Kidney glomerular epithelial cell (primary cell): ENCODE measurements at regions not wholly inside any gene's neighbourhood (a gene's known extent, or its start where the extent isn't known, plus 50 kb on each side); places are given as distances from the start of the nearest gene placed in this dataset.

Experiments used
- DNase-seq: peaks from one replicate; lab custom pipeline; 2025; lab: John Stamatoyannopoulos, UW

DNA sequence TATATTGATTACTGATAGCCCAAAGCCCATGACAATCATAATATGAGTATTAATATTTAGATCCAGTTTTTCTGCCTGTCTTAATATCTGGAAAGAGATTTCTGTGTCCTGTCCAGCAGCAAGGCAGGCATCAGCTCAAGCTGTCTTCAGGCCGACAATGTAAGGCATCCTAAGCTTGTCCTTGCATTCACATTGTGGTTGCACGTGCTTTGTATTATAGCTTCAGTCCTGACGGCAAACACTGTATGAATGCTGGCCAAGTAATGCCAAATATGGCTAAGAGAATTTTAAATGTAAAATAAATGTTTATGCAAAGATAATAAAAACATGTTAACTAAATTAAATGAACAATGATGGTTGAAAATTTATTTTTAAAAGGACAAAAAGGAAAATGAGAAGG, 255.7 kb upstream of the RPS6KA3 start:
- DNase-seq, result no peak

DNA sequence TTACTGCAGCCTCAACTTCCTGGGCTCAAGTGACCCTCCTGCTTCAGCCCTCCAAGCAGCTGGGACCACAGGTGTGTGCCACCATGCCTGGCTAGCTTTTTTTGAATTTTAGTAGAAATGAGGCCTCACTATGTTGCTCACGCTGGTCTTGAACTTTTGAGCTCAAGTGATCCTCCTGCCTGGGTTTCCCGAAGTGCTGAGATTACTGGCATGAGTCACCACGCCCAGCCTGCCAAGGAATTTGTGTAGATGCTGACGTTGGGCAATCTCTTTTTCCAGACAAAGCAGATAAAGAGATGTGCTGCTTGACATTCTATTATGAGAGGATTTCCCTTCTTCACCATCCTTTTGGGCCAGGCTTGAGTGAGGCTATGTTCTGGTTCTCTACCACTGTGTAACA, 254.5 kb upstream of the RPS6KA3 start:
- no peak for DNase-seq

DNA sequence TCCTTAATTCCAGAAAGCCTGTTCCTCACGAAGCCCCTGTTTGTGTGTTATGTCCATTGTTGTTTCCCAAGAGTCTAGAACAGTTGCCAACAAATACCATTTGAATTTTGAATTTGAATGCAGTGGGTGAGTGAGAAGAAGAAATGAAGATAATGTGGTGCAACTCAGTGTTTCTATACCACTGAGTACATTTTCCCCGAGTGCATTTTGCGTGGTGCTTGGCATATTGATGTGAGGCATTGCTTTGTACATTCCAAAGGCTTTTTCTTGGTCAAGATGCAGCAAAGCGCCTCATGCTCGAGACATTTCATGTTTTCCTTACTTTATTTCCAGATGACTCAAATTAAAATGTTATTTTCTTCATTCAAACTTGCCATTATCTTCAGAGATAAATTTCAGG, 253.1 kb upstream of the RPS6KA3 start:
- no peak for DNase-seq

DNA sequence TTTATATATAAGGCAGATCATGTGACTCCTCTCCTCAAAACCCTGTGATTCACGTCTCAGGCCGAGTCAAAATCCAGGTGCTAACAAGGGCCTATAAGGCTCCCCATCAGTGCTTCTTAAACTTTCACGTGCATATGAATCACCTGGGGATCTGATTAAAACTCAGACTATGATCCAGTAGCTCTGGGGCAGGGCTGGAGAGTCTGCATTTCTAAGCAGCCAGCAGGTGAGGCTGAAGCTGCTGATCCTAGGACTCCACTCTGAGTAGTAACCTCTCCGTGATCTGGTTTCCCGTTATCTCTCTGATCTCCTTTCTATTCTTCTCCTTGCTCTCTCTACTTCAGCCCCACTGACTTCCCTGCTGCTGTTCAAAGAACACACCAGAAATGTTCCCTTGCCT, 252.4 kb upstream of the RPS6KA3 start:
- DNase-seq, result no peak

DNA sequence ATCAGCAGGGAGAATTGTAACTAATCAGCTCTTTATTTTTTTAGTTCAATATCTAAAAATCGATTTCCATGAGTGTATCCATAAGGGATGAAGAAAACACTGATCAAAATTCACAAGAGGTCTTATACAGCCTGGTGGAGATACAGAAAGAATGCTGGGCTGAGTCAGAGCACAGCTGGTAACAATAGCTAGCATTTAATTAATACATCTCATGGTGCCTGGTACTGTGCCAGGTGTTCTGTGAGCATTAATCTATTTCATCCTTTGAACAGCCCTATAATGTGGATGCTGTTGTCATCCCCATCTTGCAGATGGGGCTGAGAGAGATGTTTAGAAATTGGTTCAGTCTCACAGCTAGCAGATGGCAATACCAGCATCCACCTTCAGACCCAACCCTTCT, 250.9 kb upstream of the RPS6KA3 start:
- no peak for DNase-seq

DNA sequence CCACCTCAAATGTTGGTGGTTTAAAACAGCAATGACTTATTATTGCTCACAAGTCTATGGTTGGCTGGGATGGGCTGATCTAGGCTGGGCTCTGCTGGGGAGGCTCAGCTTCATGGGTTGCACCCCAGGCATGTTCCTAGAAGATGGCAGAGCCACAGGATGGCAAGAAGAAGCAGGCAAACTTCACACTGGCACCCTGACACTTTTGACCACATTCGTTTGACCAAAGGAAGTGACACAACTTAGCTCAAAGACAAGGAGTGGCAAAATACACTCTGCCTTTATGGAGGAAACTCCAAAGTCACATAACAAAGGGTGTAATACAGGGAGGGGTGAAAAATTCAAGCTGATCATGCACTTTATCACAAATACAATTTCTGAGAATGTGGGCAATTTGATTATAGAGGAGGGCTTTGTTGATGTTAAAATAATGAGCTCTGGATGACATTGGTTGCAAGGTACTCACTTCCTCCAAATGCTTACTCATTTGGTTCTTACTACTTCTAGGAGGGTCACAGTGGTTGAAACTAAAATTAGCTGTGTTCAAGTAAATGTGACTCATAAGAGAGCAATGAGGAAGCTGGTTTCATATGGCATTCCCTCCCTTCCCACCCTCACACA, 249.2 kb upstream of the RPS6KA3 start:
- DNase-seq, result peak; percentile 65

DNA sequence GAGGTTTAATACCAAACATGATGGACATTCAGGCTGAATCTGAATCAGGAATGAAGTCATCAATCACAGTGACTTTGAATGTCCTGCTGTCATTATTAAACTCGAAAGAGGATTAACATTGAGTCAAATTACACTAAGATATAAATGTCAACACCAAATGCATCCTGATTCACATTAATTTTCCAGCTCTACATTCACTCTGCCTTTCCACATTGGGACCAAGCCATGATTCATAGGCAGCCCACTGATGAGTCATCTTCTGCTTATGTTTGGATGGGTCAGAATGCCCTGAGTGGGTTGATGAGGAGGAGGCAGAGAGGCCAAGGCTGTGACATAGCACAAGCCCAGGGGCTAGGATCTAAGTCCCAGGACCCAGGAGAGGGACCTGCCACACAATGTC, 247.6 kb upstream of the RPS6KA3 start:
- DNase-seq, result peak; percentile 31

DNA sequence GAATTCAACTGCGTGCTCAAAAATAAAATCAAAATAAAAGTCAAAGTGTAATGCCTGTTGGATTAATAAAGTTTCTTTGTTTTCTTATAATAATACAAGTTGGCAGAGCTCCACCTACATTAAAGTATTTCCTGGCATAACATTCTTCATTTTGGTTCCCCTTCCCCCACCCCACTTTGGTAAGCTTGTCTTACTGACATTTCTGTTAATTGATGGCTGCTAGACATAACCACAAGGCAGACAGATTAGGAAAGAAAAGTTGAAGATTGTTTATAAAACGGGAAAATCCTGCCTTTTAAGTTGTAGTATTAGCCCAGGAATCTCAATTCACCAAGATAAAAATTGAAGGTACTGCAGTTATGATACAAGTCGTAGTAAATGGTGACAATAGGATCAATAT, 246.5 kb upstream of the RPS6KA3 start:
- no peak for DNase-seq

DNA sequence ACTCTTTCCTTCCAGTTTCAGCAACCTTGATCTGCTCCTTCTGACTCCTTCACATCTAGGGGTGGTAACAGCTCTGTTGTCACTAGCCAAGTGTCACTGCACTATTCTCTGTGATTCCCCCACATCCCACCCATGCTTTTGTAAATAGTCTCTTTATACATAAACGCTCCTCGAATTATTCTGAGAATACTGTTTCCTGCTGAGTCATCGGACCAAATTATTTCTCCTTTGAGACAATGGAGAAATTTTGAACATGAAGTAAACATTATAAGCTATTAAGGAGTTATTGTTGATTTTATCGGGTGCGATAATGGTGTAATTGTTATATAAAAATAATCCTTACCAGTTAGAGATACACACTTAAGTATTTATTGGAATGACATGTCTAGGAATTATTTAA, 245.1 kb upstream of the RPS6KA3 start:
- no peak for DNase-seq

DNA sequence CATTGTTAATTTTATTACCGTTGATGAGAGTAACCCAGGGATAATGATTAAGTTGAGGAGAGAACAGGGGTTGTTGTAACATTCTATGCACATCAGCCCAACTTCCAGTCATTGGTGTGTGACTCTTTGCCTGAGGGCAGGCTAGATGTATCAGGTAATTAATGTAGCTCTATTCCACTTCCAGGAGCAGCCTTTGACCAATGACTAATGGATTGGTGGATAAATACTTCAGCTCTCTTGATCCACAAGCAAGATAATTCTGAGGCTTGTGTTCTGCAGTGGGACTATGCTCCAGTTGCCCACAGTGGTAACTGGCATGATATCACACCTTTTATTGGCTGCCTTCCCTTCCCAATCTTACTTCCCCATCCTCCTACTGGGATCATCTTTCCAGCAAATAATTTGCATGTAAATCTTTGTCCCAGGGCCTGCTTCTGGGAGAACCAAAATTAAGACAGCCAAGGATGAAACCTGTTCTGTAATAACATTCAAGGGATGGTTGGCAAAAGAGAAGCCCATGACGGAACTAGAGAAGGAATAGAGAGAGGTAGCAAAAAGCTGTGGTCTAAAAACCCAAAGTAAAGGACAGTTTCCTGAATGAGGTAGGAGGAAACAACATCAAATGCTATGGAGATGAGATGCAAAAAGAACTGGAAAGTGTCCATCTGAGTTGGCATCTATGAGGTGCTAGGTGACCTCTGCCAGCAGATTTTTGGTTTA, 241.4 kb upstream of the RPS6KA3 start:
- no peak for DNase-seq

DNA sequence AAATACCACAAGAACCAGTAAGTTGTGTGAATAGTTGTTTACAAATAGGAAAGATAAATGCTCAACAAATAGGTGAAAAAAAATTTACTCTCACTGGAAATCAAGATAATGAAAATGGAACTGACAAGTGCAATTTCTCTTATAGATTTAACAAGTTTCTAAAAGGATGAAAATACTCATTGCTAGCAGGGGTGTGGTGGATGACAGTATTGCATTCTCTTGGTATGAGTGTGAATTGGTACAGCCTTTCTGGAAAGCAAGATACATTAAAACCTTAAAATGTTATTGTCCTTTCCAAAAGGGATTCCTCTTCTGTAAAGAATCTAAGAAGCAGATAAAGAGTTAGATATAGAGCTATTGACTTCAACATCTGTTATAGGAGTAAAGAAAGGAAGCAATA, 240.0 kb upstream of the RPS6KA3 start:
- DNase-seq, result no peak

DNA sequence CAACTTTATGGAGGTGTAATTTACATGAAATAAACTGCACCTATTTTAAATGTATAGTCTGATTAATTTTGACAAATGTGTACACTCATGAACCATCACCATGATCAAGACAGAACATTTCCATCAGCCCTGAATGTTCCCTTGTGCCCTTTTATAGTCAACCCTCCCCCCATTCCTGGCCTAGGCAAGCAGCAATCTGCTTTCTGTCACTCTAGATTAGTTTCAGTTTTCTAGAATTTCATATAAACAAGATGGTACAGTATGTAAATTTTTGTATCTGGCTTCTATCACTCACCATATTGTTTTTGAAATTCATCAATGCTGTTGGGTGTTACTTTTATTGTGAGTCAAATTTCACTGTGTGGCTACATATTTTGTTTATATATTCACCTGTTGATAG, 234.2 kb upstream of the RPS6KA3 start:
- no peak for DNase-seq

DNA sequence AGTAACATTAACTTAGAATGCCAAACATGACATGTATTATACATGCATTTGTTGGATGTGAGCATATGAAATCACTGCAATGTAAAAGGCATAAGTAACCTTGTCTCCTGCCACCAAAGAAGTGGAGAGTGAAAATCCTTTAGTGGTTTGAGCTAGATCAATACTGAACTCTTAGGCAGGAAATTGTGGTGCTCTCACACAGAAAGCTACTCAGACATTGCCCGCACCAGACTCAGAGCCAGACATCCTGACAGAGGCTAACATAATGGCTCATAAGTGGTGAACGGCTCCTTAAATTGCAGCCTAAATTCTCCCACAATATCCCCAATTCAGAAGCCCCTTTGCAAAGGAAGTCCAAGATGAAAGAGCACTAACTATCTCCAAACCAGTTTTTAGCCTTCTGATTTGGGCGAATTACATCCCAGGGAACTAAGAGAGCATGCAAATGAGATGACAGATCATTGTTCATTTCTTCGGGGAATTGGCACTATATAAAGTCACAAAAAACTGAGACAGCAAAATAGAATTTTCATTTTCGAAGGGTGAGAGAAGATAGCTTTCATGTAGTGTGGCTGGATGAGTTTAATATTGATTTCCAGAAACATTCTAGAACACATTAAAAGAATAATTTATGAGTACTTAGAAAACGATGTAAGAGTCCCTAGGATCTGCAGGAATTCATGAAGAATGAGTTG, 233.6 kb upstream of the RPS6KA3 start:
- DNase-seq, result no peak

DNA sequence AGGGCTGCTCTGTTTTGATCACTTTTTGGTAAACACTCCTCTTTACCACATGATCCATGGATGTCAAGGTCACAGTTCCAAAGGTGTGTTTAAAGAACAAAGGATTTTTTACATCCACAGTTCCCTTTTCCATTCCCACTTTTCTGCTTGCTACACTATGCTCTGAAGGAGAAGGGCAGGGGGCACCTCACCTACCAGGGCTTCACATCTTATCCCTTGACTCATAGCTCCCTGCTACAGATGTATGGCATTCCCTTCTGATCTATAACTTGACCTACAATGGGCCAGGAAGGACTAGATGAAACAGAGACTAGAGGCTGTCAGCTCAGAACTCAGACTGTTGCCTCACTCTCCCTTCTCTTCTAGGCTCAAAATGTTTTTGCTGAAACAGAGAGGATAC, 233.1 kb upstream of the RPS6KA3 start:
- DNase-seq, result no peak

DNA sequence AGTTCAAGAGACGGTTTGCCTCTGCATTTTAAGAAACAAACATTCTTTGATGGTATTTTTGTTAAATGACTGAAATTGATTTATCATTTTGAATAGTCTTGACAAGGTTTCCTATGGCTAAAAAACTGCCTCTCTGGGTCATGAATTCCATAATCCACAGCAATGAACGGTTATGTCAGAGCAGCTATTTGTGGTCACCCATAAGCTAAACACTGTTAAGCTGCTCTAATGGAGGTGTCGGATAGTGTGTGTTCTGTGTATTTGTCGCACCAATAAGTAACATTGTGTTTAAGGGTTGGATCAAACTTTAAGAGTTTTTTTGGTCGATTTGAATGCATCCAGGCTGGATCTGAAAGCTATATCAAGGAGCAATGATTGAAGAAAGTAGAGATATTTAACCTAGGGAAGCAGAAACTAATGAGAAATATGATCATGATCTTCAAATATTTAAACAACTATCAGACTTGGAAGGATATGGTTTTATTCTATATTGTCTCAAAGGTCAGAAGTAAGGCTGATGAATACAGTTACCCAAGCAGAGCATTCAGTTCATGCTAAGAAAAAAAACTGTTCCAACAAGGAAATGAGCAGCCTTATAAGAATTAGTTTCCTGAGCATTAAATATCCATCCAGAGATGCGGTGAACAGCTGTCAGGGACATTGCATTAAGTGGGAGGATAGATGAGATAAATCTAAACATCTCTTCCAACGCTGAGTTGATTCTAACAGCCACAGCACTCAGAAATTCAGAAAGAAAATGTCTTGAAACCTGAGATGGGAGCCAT, 232.3 kb upstream of the RPS6KA3 start:
- DNase-seq, result no peak

DNA sequence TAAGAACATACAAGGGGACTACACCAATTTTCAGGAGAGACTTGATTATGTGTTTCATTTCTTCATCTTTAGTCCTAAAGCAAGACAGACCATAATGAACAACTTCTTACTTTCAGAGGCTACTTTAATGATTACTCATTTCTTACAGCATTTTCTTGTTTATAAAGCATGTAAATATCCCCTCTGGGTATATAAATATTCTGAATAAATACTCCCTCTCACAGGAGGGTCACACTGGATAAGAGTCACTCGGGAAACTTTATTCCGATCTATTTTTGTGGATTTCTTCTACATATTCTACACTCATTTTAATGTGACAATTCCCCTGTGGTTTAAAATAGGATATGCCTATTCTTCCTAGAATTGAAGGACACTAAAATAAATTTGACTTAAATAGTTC, 228.9 kb upstream of the RPS6KA3 start:
- DNase-seq, result no peak

DNA sequence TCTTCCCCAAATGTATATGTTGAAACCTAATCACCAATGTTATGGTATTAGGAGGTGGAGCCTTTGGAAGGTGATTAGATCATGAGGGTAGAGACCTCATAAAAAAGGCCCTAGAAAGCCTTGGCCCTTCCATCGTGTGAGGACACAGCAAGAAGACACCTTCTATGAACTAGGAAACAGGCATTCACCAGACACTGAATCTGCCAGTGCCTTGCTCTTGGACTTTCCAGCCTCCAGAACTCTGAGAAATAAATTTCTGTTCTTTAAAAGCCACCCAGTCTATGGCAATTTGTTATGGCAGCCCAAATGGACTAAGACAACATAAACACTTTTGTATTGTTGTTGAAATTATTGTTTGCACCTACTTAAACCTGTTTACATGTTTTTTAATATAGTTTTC, 221.8 kb upstream of the RPS6KA3 start:
- no peak for DNase-seq

DNA sequence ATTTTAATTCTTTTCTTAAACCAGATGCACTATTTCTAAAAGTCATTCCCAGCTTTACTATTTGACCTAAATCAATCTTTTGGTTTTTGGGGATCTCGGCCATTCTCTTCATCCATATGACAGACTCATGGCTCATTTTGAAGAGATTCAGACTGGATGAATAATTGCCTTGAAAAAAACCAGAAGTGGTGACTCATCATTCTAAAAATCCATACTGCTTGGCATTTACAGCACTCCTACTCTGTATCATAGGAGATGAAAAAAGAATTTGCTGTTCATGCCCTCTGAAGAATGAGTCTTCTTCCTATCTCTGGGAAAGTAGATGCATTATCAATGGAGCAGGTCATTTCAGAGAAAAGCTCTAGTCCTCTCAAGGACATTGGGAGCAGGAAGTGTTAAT, 220.5 kb upstream of the RPS6KA3 start:
- DNase-seq, result no peak

DNA sequence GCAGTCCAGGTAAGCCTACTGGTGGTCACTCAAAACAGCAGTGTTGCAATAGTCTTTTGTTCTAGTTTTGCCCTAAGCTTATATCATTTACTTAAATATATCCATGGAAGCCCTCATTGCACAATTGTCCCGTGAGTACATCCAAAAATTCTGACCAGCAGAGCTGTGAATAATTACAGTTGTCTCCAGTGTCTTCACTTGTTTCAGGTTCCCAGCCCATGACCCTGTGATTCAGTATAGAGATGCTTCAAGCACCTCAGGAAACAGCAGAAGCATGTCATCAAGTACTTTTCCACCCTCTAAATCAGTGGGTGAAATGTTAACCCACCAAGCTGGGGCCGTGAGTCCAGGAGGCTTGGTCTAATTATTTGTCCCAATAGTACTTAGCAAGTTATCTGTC, 214.9 kb upstream of the RPS6KA3 start:
- DNase-seq, result no peak

DNA sequence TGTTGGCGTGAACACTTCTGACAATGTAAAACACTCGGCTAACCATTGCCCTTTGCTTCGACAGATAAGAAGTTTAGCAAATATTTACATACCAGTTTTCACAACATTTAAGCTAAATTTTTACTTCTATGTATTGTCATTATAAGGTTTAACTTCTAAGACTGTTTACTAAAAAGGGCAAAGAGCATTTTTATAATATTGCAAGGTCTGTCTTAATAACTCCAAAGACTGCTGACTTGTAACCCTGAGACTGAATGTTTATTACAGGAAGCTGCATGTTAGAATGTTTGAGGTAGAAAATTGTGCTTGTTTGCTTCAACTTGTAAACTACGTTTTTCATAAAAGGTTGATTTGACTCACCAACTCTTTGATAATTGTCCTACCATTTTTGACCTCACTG, 213.2 kb upstream of the RPS6KA3 start:
- DNase-seq, result no peak

DNA sequence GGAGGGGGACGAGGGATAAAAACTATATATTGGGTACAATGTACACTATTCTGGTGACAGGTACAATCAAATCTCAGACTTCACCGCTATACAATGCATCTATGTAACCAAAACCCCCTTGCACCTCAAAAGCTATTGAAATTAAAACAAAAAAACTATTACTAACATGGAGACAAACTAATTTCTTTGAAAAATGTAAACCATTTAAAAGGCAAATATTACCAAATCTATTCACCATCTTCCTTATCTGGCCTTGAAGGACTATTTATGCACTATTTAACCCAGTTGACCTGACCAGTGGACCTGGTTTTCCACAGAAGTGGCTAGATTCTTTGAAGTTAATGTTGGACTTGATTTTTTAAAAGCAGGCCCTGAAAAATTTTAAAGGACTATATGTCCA, 212.3 kb upstream of the RPS6KA3 start:
- DNase-seq, result no peak

DNA sequence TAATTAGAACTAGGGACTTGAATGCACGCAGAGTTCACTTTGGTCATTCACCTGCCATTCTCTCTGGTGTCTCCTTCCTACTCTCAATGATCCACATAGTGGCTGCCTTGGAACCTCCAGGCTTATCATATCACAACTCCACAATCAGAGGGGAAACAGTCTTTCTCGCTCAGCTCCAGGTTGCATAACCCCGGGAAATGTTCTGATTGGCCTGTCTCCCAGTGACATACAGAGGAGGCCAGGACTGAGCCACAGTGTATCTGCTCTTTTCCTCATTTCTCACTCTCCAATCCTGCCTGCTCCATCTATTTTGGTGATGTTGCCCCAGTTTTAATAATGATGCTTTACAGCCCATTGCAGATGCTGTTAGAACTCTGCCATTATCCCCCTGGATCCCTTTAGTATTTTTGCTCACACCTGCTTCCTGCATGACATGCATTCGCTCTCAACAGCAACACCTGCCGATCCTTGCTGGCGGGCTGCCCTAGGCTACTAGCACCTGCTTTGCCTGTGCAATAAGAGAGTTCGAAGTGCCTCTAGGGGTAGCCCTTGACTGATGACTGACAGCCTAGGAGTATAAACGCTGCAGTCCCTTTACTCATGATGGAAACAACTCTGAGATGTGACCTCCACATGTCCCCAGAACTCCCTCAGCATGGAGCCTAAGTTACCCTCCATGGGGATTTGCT, 211.3 kb upstream of the RPS6KA3 start:
- no peak for DNase-seq
